Endothelial cell of umbilical vein (primary cell): ENCODE measurements at regions not wholly inside any gene's neighbourhood (a gene's known extent, or its start where the extent isn't known, plus 50 kb on each side); places are given as distances from the start of the nearest gene placed in this dataset.

Experiments
- BruUV-seq: library from RNA; stranded (reverse); fragments of 400-500 nt; replicated peaks from 2 replicates; lab custom pipeline; 2021; lab: Mats Ljungman, UMichigan
- CTCF ChIA-PET: fragments of 300-600, 350-600 bp; sonication (Branson Sonifier 250); formaldehyde crosslinking; loops from one replicate; lab custom pipeline; 2021; ENCODE audit warnings: antibody characterized with exemption, inconsistent platforms; lab: Charles Lee
- POLR2A ChIA-PET: fragments of 300-600, 350-600 bp; sonication (Branson Sonifier 250); formaldehyde crosslinking; loops from one replicate; lab custom pipeline; 2021; ENCODE audit warnings: antibody characterized with exemption, inconsistent platforms; lab: Charles Lee
- DNase-seq: peaks from one replicate; pipeline ENCODE4 v3.0.0-alpha.2; 2011; ENCODE audit warnings: low read depth, low spot score
- FAIRE-seq: peaks from 2 replicates; lab custom pipeline; 2011; peaks lifted over from hg19 to GRCh38; lab: Jason Lieb, UNC
- H2AFZ ChIP-seq: 2 replicates; pipeline ENCODE4 v1.6.0; 2012; ENCODE audit warnings: low read depth, low read length, control low read depth, inconsistent platforms
- H3K27ac ChIP-seq: 2 replicates; pipeline ENCODE4 v1.5.1; 2011; ENCODE audit warnings: low read depth, mild to moderate bottlenecking, control low read depth, low read length, moderate library complexity; ENCODE audit not compliant: insufficient read depth
- H3K27me3 ChIP-seq, 2 experiments: 2 replicates each; pipeline versions ENCODE4 v1.6.0 to v1.6.1; 2011; ENCODE audit warnings: low read length in 2 of 2, mixed read lengths in 1 of 2; ENCODE audit not compliant: control insufficient read depth in 2 of 2, insufficient read depth in 2 of 2
- H3K36me3 ChIP-seq, 2 experiments: 2 replicates in 1 of 2; 3 replicates in 1 of 2; pipeline ENCODE4 v1.5.1; 2011; ENCODE audit warnings: low read length in 2 of 2, mild to moderate bottlenecking in 1 of 2, moderate library complexity in 1 of 2; ENCODE audit not compliant: control insufficient read depth in 2 of 2, insufficient read depth in 2 of 2; ENCODE audit errors: extremely low read depth in 1 of 2
- H3K4me1 ChIP-seq: 3 replicates; pipeline ENCODE4 v1.5.1; 2011; ENCODE audit warnings: mild to moderate bottlenecking, low read length; ENCODE audit not compliant: control insufficient read depth, insufficient read depth; ENCODE audit errors: extremely low read depth
- H3K4me2 ChIP-seq: 2 replicates; pipeline ENCODE4 v1.6.1; 2011; ENCODE audit warnings: low read length, control low read depth, mixed read lengths; ENCODE audit not compliant: insufficient read depth
- H3K4me3 ChIP-seq, 3 experiments: fragments of 200-600 bp in 1 of 3; sonication (generic), shearing (Covaris generic) in 1 of 3; replicated peaks in 1 of 3; 2 replicates each; pipeline ENCODE4 v1.5.1; 2011 to 2016; ENCODE audit warnings: control low read depth in 3 of 3, low read length in 3 of 3, mild to moderate bottlenecking in 2 of 3, inconsistent platforms in 1 of 3, low read depth in 1 of 3, moderate library complexity in 1 of 3; ENCODE audit not compliant: insufficient read depth in 1 of 3
- H3K79me2 ChIP-seq: 2 replicates; pipeline ENCODE4 v1.6.0; 2012; ENCODE audit warnings: low read length, inconsistent platforms; ENCODE audit not compliant: control insufficient read depth, insufficient read depth
- H3K9ac ChIP-seq: replicated peaks from 2 replicates; pipeline ENCODE3; 2011; ENCODE audit warnings: low read length, control low read depth; ENCODE audit not compliant: insufficient read depth; ENCODE audit errors: extremely low read depth
- H3K9me1 ChIP-seq: replicated peaks from 3 replicates; pipeline ENCODE4 v1.6.0; 2011; ENCODE audit warnings: mild to moderate bottlenecking, low read length; ENCODE audit not compliant: control insufficient read depth, insufficient read depth; ENCODE audit errors: extremely low read depth
- H3K9me3 ChIP-seq: replicated peaks from 2 replicates; pipeline ENCODE4 v1.5.1; 2012; ENCODE audit warnings: low read length, inconsistent platforms; ENCODE audit not compliant: control insufficient read depth, insufficient read depth
- H4K20me1 ChIP-seq: replicated peaks from 2 replicates; pipeline ENCODE3; 2011; ENCODE audit warnings: mild to moderate bottlenecking, low read length; ENCODE audit not compliant: control insufficient read depth, insufficient read depth; ENCODE audit errors: extremely low read depth
- EZH2 ChIP-seq: IDR thresholded peaks from 2 replicates; pipeline ENCODE4 v1.6.1; 2012; ENCODE audit warnings: borderline replicate concordance, low read depth, mild to moderate bottlenecking, moderate library complexity, low read length, inconsistent platforms; ENCODE audit not compliant: severe bottlenecking
- FOS ChIP-seq: IDR thresholded peaks from 2 replicates; pipeline ENCODE4 v1.6.1; 2011; ENCODE audit warnings: mild to moderate bottlenecking, low read length, moderate library complexity, borderline replicate concordance; ENCODE audit not compliant: insufficient read depth
- GATA2 ChIP-seq: IDR thresholded peaks from 2 replicates; pipeline ENCODE4 v1.7.0; 2011; ENCODE audit warnings: low read depth, mild to moderate bottlenecking, moderate library complexity, mixed read lengths, low read length; ENCODE audit not compliant: insufficient read length, insufficient read depth
- JUN ChIP-seq: IDR thresholded peaks from 2 replicates; pipeline ENCODE4 v1.6.1; 2011; ENCODE audit warnings: borderline replicate concordance, low read depth; ENCODE audit not compliant: insufficient read length, insufficient read depth
- MYC ChIP-seq: IDR thresholded peaks from one replicate; pipeline ENCODE4 v1.6.1; 2011; ENCODE audit warnings: mild to moderate bottlenecking, low read depth, low read length
- POLR2A ChIP-seq: IDR thresholded peaks from 2 replicates; pipeline ENCODE4 v1.6.1; 2012; ENCODE audit warnings: low read depth, mild to moderate bottlenecking, control low read depth, low read length
- POLR2AphosphoS5 ChIP-seq: IDR thresholded peaks from 2 replicates; pipeline ENCODE4 v1.6.1; 2012; ENCODE audit warnings: low read depth, mild to moderate bottlenecking, control low read depth, low read length, moderate library complexity; ENCODE audit not compliant: insufficient read depth
- dilution Hi-C: fragments of 300-500 bp; cut with MboI; formaldehyde crosslinking; loops from one replicate; pipeline ENCODE4 v1.15.0; 2019; ENCODE audit warnings: low sequenced_read_pairs; ENCODE audit not compliant: extremely low pct_ligation_motif_present
- intact Hi-C: fragments of 100-400 bp; cut with micrococcal nuclease; formaldehyde crosslinking; loops from one replicate; pipeline ENCODE4 v1.10.0; 2022
- TF ChIP-seq, protein P1 (sequence below), 2 donors: IDR thresholded peaks; 1 replicate in 1 of 2; 2 replicates in 1 of 2; pipeline ENCODE4 v1.5.1; 2011; ENCODE audit warnings: low read length in 2 of 2, mild to moderate bottlenecking in 2 of 2, moderate library complexity in 2 of 2, control low read depth in 1 of 2, inconsistent platforms in 1 of 2, low read depth in 1 of 2; ENCODE audit not compliant: insufficient read depth in 1 of 2; ENCODE audit errors: extremely low read depth in 1 of 2
- TF ChIP-seq, protein P2 (sequence below): IDR thresholded peaks from 2 replicates; pipeline ENCODE4 v1.6.1; 2011; ENCODE audit not compliant: insufficient read depth, insufficient read length

DNA sequence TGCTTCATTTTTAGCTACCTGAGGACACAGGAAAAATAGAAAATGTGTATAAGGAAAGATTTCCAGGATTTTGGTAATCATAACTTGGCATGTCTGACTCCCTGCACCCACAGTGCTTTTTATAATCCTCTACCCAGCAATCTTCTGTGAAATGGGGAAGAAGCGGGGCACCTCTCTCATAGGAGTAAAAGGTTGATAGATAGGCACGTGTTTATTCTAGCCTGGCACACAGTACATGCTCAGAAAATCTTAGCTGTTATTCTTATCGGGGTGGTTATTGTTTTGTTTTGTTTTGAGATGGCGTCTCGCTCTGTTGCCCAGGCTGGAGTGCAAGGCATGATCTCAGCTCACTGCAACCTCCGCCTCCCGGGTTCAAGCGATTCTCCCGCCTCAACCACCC is 87.7 kb upstream of the SALL4 start:
- FAIRE-seq (no peak), DNase-seq (no peak)
- Histone ChIP-seq H3K9ac (no peak overlapping the region), H3K79me2 (no peaks in the 10 kb centered on the region), H3K4me1 (peaks cover 7% of the 10 kb centered on the region), H3K27me3 (no peaks in the 10 kb centered on the region), H4K20me1 (no peaks in the 10 kb centered on the region), H3K4me2 (no peak overlapping the region), H3K9me3 (no peaks in the 10 kb centered on the region), H3K9me1 (no peaks in the 10 kb centered on the region), H3K27ac (no peak overlapping the region), H3K36me3 (no peaks in the 10 kb centered on the region), H2AFZ (no peak overlapping the region), H3K4me3 (no peak overlapping the region)
- no TSS peak for BruUV-seq
- no peak for TF ChIP-seq FOS
- no peak for TF ChIP-seq MYC
- TF ChIP-seq, protein P1, sequence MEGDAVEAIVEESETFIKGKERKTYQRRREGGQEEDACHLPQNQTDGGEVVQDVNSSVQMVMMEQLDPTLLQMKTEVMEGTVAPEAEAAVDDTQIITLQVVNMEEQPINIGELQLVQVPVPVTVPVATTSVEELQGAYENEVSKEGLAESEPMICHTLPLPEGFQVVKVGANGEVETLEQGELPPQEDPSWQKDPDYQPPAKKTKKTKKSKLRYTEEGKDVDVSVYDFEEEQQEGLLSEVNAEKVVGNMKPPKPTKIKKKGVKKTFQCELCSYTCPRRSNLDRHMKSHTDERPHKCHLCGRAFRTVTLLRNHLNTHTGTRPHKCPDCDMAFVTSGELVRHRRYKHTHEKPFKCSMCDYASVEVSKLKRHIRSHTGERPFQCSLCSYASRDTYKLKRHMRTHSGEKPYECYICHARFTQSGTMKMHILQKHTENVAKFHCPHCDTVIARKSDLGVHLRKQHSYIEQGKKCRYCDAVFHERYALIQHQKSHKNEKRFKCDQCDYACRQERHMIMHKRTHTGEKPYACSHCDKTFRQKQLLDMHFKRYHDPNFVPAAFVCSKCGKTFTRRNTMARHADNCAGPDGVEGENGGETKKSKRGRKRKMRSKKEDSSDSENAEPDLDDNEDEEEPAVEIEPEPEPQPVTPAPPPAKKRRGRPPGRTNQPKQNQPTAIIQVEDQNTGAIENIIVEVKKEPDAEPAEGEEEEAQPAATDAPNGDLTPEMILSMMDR (IDR thresholded peaks at IDR 0.05; ENCODE audit: extremely low read depth in 1 of 2, insufficient read depth in 1 of 2, low read depth in 1 of 2, low read length in 2 of 2), result no peak
- TF ChIP-seq POLR2A, result no peak
- no peak for TF ChIP-seq GATA2
- TF ChIP-seq EZH2, result no peak
- TF ChIP-seq, protein P2, sequence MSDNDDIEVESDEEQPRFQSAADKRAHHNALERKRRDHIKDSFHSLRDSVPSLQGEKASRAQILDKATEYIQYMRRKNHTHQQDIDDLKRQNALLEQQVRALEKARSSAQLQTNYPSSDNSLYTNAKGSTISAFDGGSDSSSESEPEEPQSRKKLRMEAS, result no peak
- TF ChIP-seq POLR2AphosphoS5, result no peak
- TF ChIP-seq JUN, result no peak
- intact Hi-C loops, result no loop called here
- POLR2A ChIA-PET, result no interaction called here
- dilution Hi-C loops, result no loop called here
- CTCF ChIA-PET, result interaction anchor here (0.7 to 0.9 kb wide), 2 partner anchors 76 to 90 kb away, joined by 3 read pairs; no protein-coding TSS in a partner anchor
